Renal pelvis (tissue), 1 donor: ENCODE measurements at regions not wholly inside any gene's neighbourhood (a gene's known extent, or its start where the extent isn't known, plus 50 kb on each side); places are given as distances from the start of the nearest gene placed in this dataset.

ENCODE experiments used
- DNase-seq: peaks from one replicate; pipeline ENCODE4 v3.0.0-alpha.2; 2013

- no peak for DNase-seq
Observed at GRCh38 chr19:27580906-27581305, 1632.0 kb downstream of the UQCRFS1 start.
